ENCODE measurements at regions not wholly inside any gene's neighbourhood (a gene's known extent, or its start where the extent isn't known, plus 50 kb on each side); places are given as distances from the start of the nearest gene placed in this dataset.

DNA sequence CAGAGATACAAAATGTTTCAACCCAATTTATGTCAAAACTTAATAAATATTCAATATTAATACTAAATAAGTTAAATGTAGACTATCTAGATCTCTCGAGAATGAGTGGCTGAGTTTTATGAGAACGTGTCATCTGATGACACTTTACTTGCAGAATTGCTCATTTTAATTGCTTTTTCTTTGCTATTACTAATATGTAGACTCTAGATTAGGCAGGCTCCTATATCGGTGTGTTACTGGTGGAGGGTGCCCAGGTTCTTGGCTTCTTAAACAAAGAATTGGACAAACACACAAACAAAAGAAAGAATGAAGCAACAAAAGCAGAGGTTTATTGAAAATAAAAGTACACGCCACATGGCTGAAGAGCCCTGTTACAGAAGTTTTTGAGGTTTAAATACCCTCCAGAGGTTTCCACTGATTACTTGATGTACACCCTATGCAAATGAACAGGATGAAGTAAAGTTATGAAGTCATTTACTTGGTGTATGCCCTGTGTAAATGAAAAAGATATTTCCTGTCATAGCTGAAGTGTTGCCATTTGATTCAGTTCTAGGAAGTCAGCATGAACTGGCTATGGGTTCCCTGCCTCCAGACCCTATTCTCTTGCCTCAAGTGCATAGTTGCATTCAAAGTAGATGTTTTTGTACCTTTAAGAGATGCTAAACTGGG is 122.9 kb upstream of the ITGA4 start:
- H3K79me2 ChIP-seq (ENCODE audit: control insufficient read depth, insufficient read depth, low read length): no peaks in the 10 kb centered on the region
- H3K4me3 ChIP-seq (ENCODE audit: control insufficient read depth in 2 of 3, extremely low read depth in 1 of 3, insufficient read depth in 2 of 3, low read depth in 1 of 3, low read length in 3 of 3): no peak overlapping the region
- H3K9me3 ChIP-seq (ENCODE audit: control insufficient read depth, low read depth, low read length): no peaks in the 10 kb centered on the region
- no peak overlapping the region for H2AFZ ChIP-seq (ENCODE audit: control insufficient read depth, low read length)
- no peaks in the 10 kb centered on the region for H3K36me3 ChIP-seq (ENCODE audit: control insufficient read depth in 2 of 2, extremely low read depth in 1 of 2, insufficient read depth in 2 of 2, low read length in 2 of 2)
- H3K9ac ChIP-seq (ENCODE audit: control insufficient read depth, extremely low read depth, insufficient read depth, low read length): no peak overlapping the region
- H4K20me1 ChIP-seq (ENCODE audit: control insufficient read depth, extremely low read depth, insufficient read depth, low read length): no peaks in the 10 kb centered on the region
- dilution Hi-C loops (cut with MboI; ENCODE audit: extremely low pct_ligation_motif_present, low sequenced_read_pairs): no loop called here
- H3K27ac ChIP-seq (ENCODE audit: control insufficient read depth, insufficient read depth, low read length): no peak overlapping the region
- no peak for TF ChIP-seq EZH2 (IDR thresholded peaks at IDR 0.05; ENCODE audit: low read length)
- TF ChIP-seq, protein P1, sequence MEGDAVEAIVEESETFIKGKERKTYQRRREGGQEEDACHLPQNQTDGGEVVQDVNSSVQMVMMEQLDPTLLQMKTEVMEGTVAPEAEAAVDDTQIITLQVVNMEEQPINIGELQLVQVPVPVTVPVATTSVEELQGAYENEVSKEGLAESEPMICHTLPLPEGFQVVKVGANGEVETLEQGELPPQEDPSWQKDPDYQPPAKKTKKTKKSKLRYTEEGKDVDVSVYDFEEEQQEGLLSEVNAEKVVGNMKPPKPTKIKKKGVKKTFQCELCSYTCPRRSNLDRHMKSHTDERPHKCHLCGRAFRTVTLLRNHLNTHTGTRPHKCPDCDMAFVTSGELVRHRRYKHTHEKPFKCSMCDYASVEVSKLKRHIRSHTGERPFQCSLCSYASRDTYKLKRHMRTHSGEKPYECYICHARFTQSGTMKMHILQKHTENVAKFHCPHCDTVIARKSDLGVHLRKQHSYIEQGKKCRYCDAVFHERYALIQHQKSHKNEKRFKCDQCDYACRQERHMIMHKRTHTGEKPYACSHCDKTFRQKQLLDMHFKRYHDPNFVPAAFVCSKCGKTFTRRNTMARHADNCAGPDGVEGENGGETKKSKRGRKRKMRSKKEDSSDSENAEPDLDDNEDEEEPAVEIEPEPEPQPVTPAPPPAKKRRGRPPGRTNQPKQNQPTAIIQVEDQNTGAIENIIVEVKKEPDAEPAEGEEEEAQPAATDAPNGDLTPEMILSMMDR (optimal IDR thresholded peaks at IDR 0.05 in 1 of 3, IDR thresholded peaks at IDR 0.05 in 1 of 3, conservative IDR thresholded peaks at IDR 0.05 in 1 of 3; ENCODE audit: extremely low read depth in 1 of 3, insufficient read depth in 2 of 3, low read length in 3 of 3): no peak
- H3K9me1 ChIP-seq (ENCODE audit: control insufficient read depth, extremely low read depth, insufficient read depth, low read length): no peaks in the 10 kb centered on the region
- no peak overlapping the region for H3K4me2 ChIP-seq (ENCODE audit: control insufficient read depth, extremely low read depth, insufficient read depth, low read depth, low read length)
- FAIRE-seq (no peak), DNase-seq (ENCODE audit: low read depth, low spot score) (no peak)
- peaks cover 6% of the 10 kb centered on the region for H3K27me3 ChIP-seq (ENCODE audit: control insufficient read depth, extremely low read depth, insufficient read depth, low read length)
- no peaks in the 10 kb centered on the region for H3K4me1 ChIP-seq (ENCODE audit: control insufficient read depth, extremely low read depth, insufficient read depth, low read length)

DNA sequence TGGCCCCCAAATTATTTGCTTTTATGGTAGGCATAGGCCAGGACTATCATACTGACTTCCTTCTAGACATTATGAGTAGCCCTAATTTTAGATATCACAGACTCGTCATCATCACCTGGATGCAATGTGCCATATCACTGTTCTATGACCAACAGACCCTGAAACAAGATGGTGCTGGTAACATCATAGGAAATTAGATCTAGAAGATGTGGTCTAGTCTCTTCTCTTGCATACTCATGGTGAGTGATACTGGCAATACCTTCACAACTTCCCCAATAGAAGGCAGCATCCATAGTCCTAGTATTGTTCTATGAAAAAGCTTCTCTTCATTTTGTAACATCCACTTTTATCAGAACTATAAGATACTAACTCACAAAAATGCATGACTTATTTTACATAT is 116.3 kb upstream of the ITGA4 start:
- H4K20me1 ChIP-seq (ENCODE audit: control insufficient read depth, extremely low read depth, insufficient read depth, low read length): no peaks in the 10 kb centered on the region
- H3K27me3 ChIP-seq (ENCODE audit: control insufficient read depth, extremely low read depth, insufficient read depth, low read length): peaks cover 6% of the 10 kb centered on the region
- DNase-seq (ENCODE audit: low read depth, low spot score) (no peak), FAIRE-seq (no peak)
- H3K4me2 ChIP-seq (ENCODE audit: control insufficient read depth, extremely low read depth, insufficient read depth, low read depth, low read length): no peak overlapping the region
- H2AFZ ChIP-seq (ENCODE audit: control insufficient read depth, low read length): no peak overlapping the region
- H3K27ac ChIP-seq (ENCODE audit: control insufficient read depth, insufficient read depth, low read length): no peak overlapping the region
- no peak overlapping the region for H3K9ac ChIP-seq (ENCODE audit: control insufficient read depth, extremely low read depth, insufficient read depth, low read length)
- H3K4me1 ChIP-seq (ENCODE audit: control insufficient read depth, extremely low read depth, insufficient read depth, low read length): no peaks in the 10 kb centered on the region
- H3K9me3 ChIP-seq (ENCODE audit: control insufficient read depth, low read depth, low read length): no peaks in the 10 kb centered on the region
- no peaks in the 10 kb centered on the region for H3K9me1 ChIP-seq (ENCODE audit: control insufficient read depth, extremely low read depth, insufficient read depth, low read length)
- TF ChIP-seq EZH2 (IDR thresholded peaks at IDR 0.05; ENCODE audit: low read length): no peak
- TF ChIP-seq, protein P1 (optimal IDR thresholded peaks at IDR 0.05 in 1 of 3, IDR thresholded peaks at IDR 0.05 in 1 of 3, conservative IDR thresholded peaks at IDR 0.05 in 1 of 3; ENCODE audit: extremely low read depth in 1 of 3, insufficient read depth in 2 of 3, low read length in 3 of 3): no peak
- dilution Hi-C loops (cut with MboI; ENCODE audit: extremely low pct_ligation_motif_present, low sequenced_read_pairs): no loop called here
- H3K79me2 ChIP-seq (ENCODE audit: control insufficient read depth, insufficient read depth, low read length): no peaks in the 10 kb centered on the region
- H3K4me3 ChIP-seq (ENCODE audit: control insufficient read depth in 2 of 3, extremely low read depth in 1 of 3, insufficient read depth in 2 of 3, low read depth in 1 of 3, low read length in 3 of 3): no peak overlapping the region
- no peaks in the 10 kb centered on the region for H3K36me3 ChIP-seq (ENCODE audit: control insufficient read depth in 2 of 2, extremely low read depth in 1 of 2, insufficient read depth in 2 of 2, low read length in 2 of 2)
